PC-9 (cell line): ENCODE measurements at regions not wholly inside any gene's neighbourhood (a gene's known extent, or its start where the extent isn't known, plus 50 kb on each side); places are given as distances from the start of the nearest gene placed in this dataset.

Source experiments
- BruUV-seq: library from RNA; stranded (reverse); fragments of 400-500 nt; replicated peaks from 2 replicates; lab custom pipeline; 2021; lab: Mats Ljungman, UMichigan
- CTCF ChIA-PET: fragments of 300-600 bp; sonication (Branson Sonifier 250); formaldehyde crosslinking; loops from one replicate; lab custom pipeline; 2022; ENCODE audit warnings: antibody characterized with exemption; lab: Charles Lee
- POLR2A ChIA-PET: fragments of 300-600 bp; sonication (Branson Sonifier 250); formaldehyde crosslinking; loops from one replicate; lab custom pipeline; 2022; ENCODE audit warnings: antibody characterized with exemption; ENCODE audit not compliant: unreplicated experiment; lab: Charles Lee
- DNase-seq, 2 experiments: peaks; one replicate each; pipeline versions ENCODE4 v3.0.0 to v3.0.0-alpha.2; 2015 to 2022; ENCODE audit warnings: mixed read lengths in 1 of 2
- H2AFZ ChIP-seq: fragments of 200-600 bp; sonication (generic); 2 replicates; pipeline ENCODE4 v1.8.1; 2017; ENCODE audit warnings: antibody characterized with exemption
- H3F3A ChIP-seq: fragments of 200-600 bp; sonication (generic); 2 replicates; pipeline ENCODE4 v1.8.1; 2017; ENCODE audit warnings: antibody characterized with exemption, mild to moderate bottlenecking, low read depth; ENCODE audit not compliant: insufficient read depth
- H3K27ac ChIP-seq: fragments of 200-600 bp; sonication (generic); 2 replicates; pipeline ENCODE4 v1.6.1; 2016; ENCODE audit warnings: mixed run types
- H3K27me3 ChIP-seq: fragments of 200-600 bp; sonication (generic); 2 replicates; pipeline ENCODE4 v1.6.1; 2016; ENCODE audit warnings: low read depth, mixed run types; ENCODE audit not compliant: insufficient read depth
- H3K36me3 ChIP-seq: fragments of 200-600 bp; sonication (generic); 2 replicates; pipeline ENCODE4 v1.6.1; 2016; ENCODE audit warnings: low read depth, mixed run types
- H3K4me1 ChIP-seq: fragments of 200-600 bp; sonication (generic); replicated peaks from 2 replicates; pipeline ENCODE4 v1.6.1; 2016; ENCODE audit warnings: mixed run types; ENCODE audit not compliant: insufficient read depth
- H3K4me2 ChIP-seq: fragments of 200-600 bp; sonication (generic); 2 replicates; pipeline ENCODE4 v1.6.1; 2017; ENCODE audit warnings: mixed run types
- H3K4me3 ChIP-seq: fragments of 200-600 bp; sonication (generic); 2 replicates; pipeline ENCODE4 v1.6.1; 2016; ENCODE audit warnings: mixed run types
- H3K79me2 ChIP-seq: fragments of 200-600 bp; sonication (generic); 2 replicates; pipeline ENCODE4 v1.6.1; 2017; ENCODE audit warnings: low read depth, mixed run types
- H3K9me2 ChIP-seq: fragments of 200-600 bp; sonication (generic); 2 replicates; pipeline ENCODE4 v1.8.1; 2017; ENCODE audit warnings: mild to moderate bottlenecking; ENCODE audit not compliant: insufficient read depth
- H3K9me3 ChIP-seq: fragments of 200-600 bp; sonication (generic); 2 replicates; pipeline ENCODE4 v1.8.1; 2016; ENCODE audit warnings: low read depth; ENCODE audit not compliant: insufficient read depth
- H4K20me1 ChIP-seq: fragments of 200-600 bp; sonication (generic); 2 replicates; pipeline ENCODE4 v1.8.1; 2017; ENCODE audit not compliant: insufficient read depth
- CTCF ChIP-seq: fragments of 200-600 bp; sonication (generic); conservative IDR thresholded peaks from 2 replicates; pipeline ENCODE4 v1.6.1; 2017; ENCODE audit warnings: mixed run types, antibody characterized with exemption, mild to moderate bottlenecking, moderate library complexity
- EZH2 ChIP-seq: fragments of 200-600 bp; sonication (generic); IDR thresholded peaks from 2 replicates; pipeline ENCODE4 v1.8.0; 2017; ENCODE audit warnings: antibody characterized with exemption, low read depth
- intact Hi-C: fragments of 100-400 bp; cut with micrococcal nuclease; formaldehyde crosslinking; loops from one replicate; pipeline ENCODE4 v1.10.0; 2022; ENCODE audit not compliant: unreplicated experiment

GRCh38 chr16:77562497-77562896 lies 127.7 kb upstream of the ADAMTS18 start:
- H3F3A ChIP-seq: no peaks in the 10 kb centered on the region
- no peaks in the 10 kb centered on the region for H3K9me2 ChIP-seq
- no peak overlapping the region for H3K4me3 ChIP-seq
- H3K4me2 ChIP-seq: no peak overlapping the region
- CTCF ChIA-PET: no interaction called here
- H3K36me3 ChIP-seq: no peaks in the 10 kb centered on the region
- DNase-seq: no peak
- POLR2A ChIA-PET: no interaction called here
- no TSS peak for BruUV-seq
- H3K9me3 ChIP-seq: no peaks in the 10 kb centered on the region
- no peaks in the 10 kb centered on the region for H3K79me2 ChIP-seq
- TF ChIP-seq CTCF (no peak), EZH2 (no peak)
- no peaks in the 10 kb centered on the region for H4K20me1 ChIP-seq
- no peaks in the 10 kb centered on the region for H3K4me1 ChIP-seq
- peaks cover 57% of the 10 kb centered on the region for H3K27me3 ChIP-seq
- intact Hi-C loops: no loop called here
- H3K27ac ChIP-seq: no peak overlapping the region
- H2AFZ ChIP-seq: no peak overlapping the region

GRCh38 chr16:77564791-77565390 lies 130.1 kb upstream of the ADAMTS18 start:
- no TSS peak for BruUV-seq
- Histone ChIP-seq H3K4me2 (no peak overlapping the region), H4K20me1 (no peaks in the 10 kb centered on the region), H3K79me2 (no peaks in the 10 kb centered on the region), H2AFZ (no peak overlapping the region), H3K4me3 (no peak overlapping the region), H3K4me1 (no peaks in the 10 kb centered on the region), H3K27me3 (peaks cover 54% of the 10 kb centered on the region), H3K36me3 (no peaks in the 10 kb centered on the region), H3K9me3 (no peaks in the 10 kb centered on the region), H3K27ac (no peak overlapping the region), H3K9me2 (no peaks in the 10 kb centered on the region), H3F3A (no peaks in the 10 kb centered on the region)
- TF ChIP-seq EZH2 (no peak), CTCF (no peak)
- no peak for DNase-seq
- CTCF ChIA-PET: no interaction called here
- POLR2A ChIA-PET: no interaction called here
- intact Hi-C loops: no loop called here

- POLR2A ChIA-PET: no interaction called here
- no peak overlapping the region for H3K4me2 ChIP-seq
- no peak for DNase-seq
- H3F3A ChIP-seq: no peaks in the 10 kb centered on the region
- intact Hi-C loops: no loop called here
- H3K27me3 ChIP-seq: peaks cover 65% of the 10 kb centered on the region
- no peaks in the 10 kb centered on the region for H3K9me2 ChIP-seq
- H3K36me3 ChIP-seq: no peaks in the 10 kb centered on the region
- H2AFZ ChIP-seq: no peak overlapping the region
- no TSS peak for BruUV-seq
- H3K9me3 ChIP-seq: no peaks in the 10 kb centered on the region
- H3K4me3 ChIP-seq: no peak overlapping the region
- no peaks in the 10 kb centered on the region for H3K4me1 ChIP-seq
- no peak overlapping the region for H3K27ac ChIP-seq
- CTCF ChIA-PET: no interaction called here
- H4K20me1 ChIP-seq: no peaks in the 10 kb centered on the region
- no peak for TF ChIP-seq EZH2
- TF ChIP-seq CTCF: no peak
- no peaks in the 10 kb centered on the region for H3K79me2 ChIP-seq
Observed at GRCh38 chr16:77569406-77569805, 134.6 kb upstream of the ADAMTS18 start.
